Glutamatergic neuron (in vitro differentiated cells): ENCODE measurements at regions not wholly inside any gene's neighbourhood (a gene's known extent, or its start where the extent isn't known, plus 50 kb on each side); places are given as distances from the start of the nearest gene placed in this dataset.

ENCODE experiments used
- DNase-seq: peaks from one replicate; pipeline ENCODE4 v3.0.0; 2022
- H3K27ac Mint-ChIP-seq: one replicate; pipeline ENCODE4 v1.8.0; 2020; ENCODE audit warnings: mild to moderate bottlenecking, mixed read lengths, inconsistent platforms; ENCODE audit not compliant: unreplicated experiment
- H3K27me3 Mint-ChIP-seq: one replicate; pipeline ENCODE4 v1.8.0; 2020; ENCODE audit warnings: mild to moderate bottlenecking, moderate library complexity, mixed read lengths, inconsistent platforms; ENCODE audit not compliant: unreplicated experiment
- H3K36me3 Mint-ChIP-seq: one replicate; pipeline ENCODE4 v1.8.0; 2020; ENCODE audit warnings: mild to moderate bottlenecking, mixed read lengths, inconsistent platforms; ENCODE audit not compliant: unreplicated experiment
- H3K4me1 Mint-ChIP-seq: one replicate; pipeline ENCODE4 v1.8.0; 2020; ENCODE audit warnings: mild to moderate bottlenecking, low read depth, mixed read lengths, inconsistent platforms; ENCODE audit not compliant: unreplicated experiment
- H3K4me3 Mint-ChIP-seq: one replicate; pipeline ENCODE4 v1.8.0; 2020; ENCODE audit warnings: mild to moderate bottlenecking, mixed read lengths, inconsistent platforms; ENCODE audit not compliant: unreplicated experiment
- H3K9me3 Mint-ChIP-seq: one replicate; pipeline ENCODE4 v1.8.0; 2020; ENCODE audit warnings: mild to moderate bottlenecking, moderate library complexity, mixed read lengths, inconsistent platforms; ENCODE audit not compliant: unreplicated experiment
- CTCF ChIP-seq: fragments of 200-600 bp; sonication (generic); IDR thresholded peaks from one replicate; pipeline ENCODE4 v1.5.0; 2021; ENCODE audit not compliant: partially characterized antibody, unreplicated experiment

DNA sequence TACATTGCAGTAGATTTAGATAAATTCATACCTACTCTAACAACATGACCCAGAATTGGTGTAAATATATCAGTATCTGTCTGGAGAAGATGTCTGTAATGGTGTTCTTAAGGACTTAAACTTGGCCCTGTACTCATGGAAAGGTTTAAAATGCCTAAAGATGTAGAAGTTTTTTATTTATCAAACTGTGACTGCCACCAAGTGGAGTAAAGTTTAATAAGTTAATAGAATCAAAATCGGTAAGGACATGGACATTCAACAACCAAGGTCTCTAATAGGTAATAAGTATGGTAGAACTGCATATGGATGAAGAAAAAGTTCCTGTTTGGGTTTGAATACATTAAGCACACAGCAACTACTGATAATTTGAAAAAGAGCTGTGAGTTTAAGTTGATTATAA, 474.0 kb upstream of the NDST3 start:
- Mint-ChIP-seq H3K27me3 (no peaks in the 10 kb centered on the region), H3K27ac (no peak overlapping the region), H3K4me1 (peaks cover 6% of the 10 kb centered on the region), H3K36me3 (no peaks in the 10 kb centered on the region), H3K4me3 (no peak overlapping the region), H3K9me3 (no peaks in the 10 kb centered on the region)
- no peak for TF ChIP-seq CTCF
- DNase-seq, result no peak

GRCh38 chr4:117574085-117574484, 460.2 kb upstream of the NDST3 start:
- no peaks in the 10 kb centered on the region for H3K27me3 Mint-ChIP-seq
- H3K9me3 Mint-ChIP-seq, result no peaks in the 10 kb centered on the region
- no peak overlapping the region for H3K4me3 Mint-ChIP-seq
- H3K4me1 Mint-ChIP-seq, result peaks cover 4% of the 10 kb centered on the region
- H3K36me3 Mint-ChIP-seq, result no peaks in the 10 kb centered on the region
- no peak for DNase-seq
- TF ChIP-seq CTCF, result no peak
- no peak overlapping the region for H3K27ac Mint-ChIP-seq

DNA sequence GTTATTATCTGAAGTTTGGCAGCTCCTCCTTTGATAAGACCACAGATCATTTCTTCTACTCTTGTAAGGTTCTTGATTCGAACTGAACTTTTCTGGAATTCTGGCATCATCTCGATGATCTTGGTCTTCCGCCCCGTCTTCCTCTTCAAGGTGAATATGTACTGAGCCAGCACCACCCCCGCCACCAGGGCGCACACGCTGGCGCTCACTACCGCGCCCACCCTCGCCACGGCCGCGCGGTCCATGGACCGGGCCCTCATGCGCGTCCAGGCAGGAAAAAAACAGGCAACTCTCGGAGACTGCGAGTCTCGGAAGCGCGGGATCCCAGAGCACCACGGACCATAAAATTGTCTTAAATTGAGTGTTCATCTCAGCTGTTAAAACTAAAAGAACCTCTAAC, 458.4 kb upstream of the NDST3 start:
- H3K27me3 Mint-ChIP-seq, result no peaks in the 10 kb centered on the region
- H3K27ac Mint-ChIP-seq, result no peak overlapping the region
- no peaks in the 10 kb centered on the region for H3K9me3 Mint-ChIP-seq
- no peak for TF ChIP-seq CTCF
- no peak overlapping the region for H3K4me3 Mint-ChIP-seq
- no peak for DNase-seq
- peaks cover 4% of the 10 kb centered on the region for H3K4me1 Mint-ChIP-seq
- no peaks in the 10 kb centered on the region for H3K36me3 Mint-ChIP-seq

DNA sequence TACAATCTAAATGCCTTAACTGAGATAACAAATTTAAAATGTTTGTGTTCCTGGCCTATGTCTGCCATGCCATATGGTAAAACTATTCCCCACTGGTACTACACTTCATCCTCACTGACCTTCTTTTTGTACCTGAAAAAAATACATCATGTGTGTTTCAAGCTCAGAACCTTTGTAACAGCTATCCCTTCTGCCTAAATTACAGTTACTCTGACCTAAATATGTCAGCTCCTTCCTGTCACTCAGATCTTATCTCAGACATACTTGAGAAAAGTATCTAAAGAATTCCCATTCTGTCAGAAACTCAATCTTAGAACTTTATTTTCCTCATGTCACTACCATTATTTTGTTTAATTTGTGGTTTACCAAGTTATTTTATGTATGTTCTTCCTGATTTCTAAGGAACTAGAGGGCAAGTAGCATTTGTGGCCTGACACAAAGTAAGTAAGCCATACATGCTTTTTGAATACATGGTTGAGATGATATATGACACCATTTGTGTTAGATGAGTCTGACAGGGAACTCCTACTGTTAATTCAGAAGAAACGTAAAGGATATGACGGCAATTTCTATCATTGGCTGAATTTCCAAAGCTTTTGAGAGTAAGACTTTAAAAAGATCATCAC, 456.5 kb upstream of the NDST3 start:
- H3K36me3 Mint-ChIP-seq, result peaks cover 3% of the 10 kb centered on the region
- peaks cover 4% of the 10 kb centered on the region for H3K4me1 Mint-ChIP-seq
- H3K9me3 Mint-ChIP-seq, result no peaks in the 10 kb centered on the region
- no peaks in the 10 kb centered on the region for H3K27me3 Mint-ChIP-seq
- H3K4me3 Mint-ChIP-seq, result no peak overlapping the region
- no peak for DNase-seq
- no peak for TF ChIP-seq CTCF
- peak overlapping the region; percentile 52 for H3K27ac Mint-ChIP-seq

DNA sequence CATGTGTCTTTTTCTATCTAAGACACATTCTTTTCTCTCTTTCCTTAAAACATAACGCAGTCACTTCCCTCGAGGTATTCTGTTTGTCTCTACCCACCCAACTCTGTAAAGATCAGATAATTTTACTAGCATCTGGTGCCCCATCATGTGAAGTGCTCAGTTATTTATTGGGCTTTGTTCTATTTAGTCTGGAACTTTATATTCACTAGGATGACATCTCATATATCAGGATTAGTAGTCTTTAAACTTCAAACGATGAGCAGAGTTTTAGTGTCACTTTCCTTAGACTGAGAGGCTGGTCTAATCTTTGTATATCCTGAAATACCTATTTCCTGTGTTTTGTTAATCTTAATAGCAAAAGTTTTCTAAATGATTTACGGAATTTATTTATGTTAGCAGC, 445.5 kb upstream of the NDST3 start:
- no peak overlapping the region for H3K4me3 Mint-ChIP-seq
- peaks cover 1% of the 10 kb centered on the region for H3K4me1 Mint-ChIP-seq
- TF ChIP-seq CTCF, result no peak
- no peaks in the 10 kb centered on the region for H3K9me3 Mint-ChIP-seq
- no peaks in the 10 kb centered on the region for H3K27me3 Mint-ChIP-seq
- no peak for DNase-seq
- H3K36me3 Mint-ChIP-seq, result peaks cover 4% of the 10 kb centered on the region
- H3K27ac Mint-ChIP-seq, result no peak overlapping the region
